NCI-H2227 (cell line): ENCODE measurements at regions not wholly inside any gene's neighbourhood (a gene's known extent, or its start where the extent isn't known, plus 50 kb on each side); places are given as distances from the start of the nearest gene placed in this dataset.

Experiments used
- DNase-seq: peaks from one replicate; lab custom pipeline; 2025; ENCODE audit not compliant: unreplicated experiment; lab: John Stamatoyannopoulos, UW

- DNase-seq: no peak
Observed at GRCh38 chr10:130642926-130643325, 506.7 kb downstream of the GLRX3 start.

GRCh38 chr10:130647341-130647740 lies 511.1 kb downstream of the GLRX3 start:
- DNase-seq: no peak

GRCh38 chr10:130648807-130649206 lies 512.6 kb downstream of the GLRX3 start:
- DNase-seq: no peak

- no peak for DNase-seq
Observed at GRCh38 chr10:130652544-130652943, 516.4 kb downstream of the GLRX3 start.

GRCh38 chr10:130652964-130653578 lies 516.9 kb downstream of the GLRX3 start:
- no peak for DNase-seq

GRCh38 chr10:130654726-130655125 lies 518.5 kb downstream of the GLRX3 start:
- no peak for DNase-seq

- no peak for DNase-seq
Observed at GRCh38 chr10:130655313-130656186, 519.4 kb downstream of the GLRX3 start.

- DNase-seq: no peak
Observed at GRCh38 chr10:130656187-130656575, 520.0 kb downstream of the GLRX3 start.

GRCh38 chr10:130656582-130657133 lies 520.5 kb downstream of the GLRX3 start:
- no peak for DNase-seq

GRCh38 chr10:130658687-130659290 lies 522.6 kb downstream of the GLRX3 start:
- no peak for DNase-seq

GRCh38 chr10:130659528-130659927 lies 523.3 kb downstream of the GLRX3 start:
- DNase-seq: no peak

- DNase-seq: no peak
Observed at GRCh38 chr10:130660266-130660665, 524.1 kb downstream of the GLRX3 start.

GRCh38 chr10:130661419-130661818 lies 525.2 kb downstream of the GLRX3 start:
- no peak for DNase-seq

GRCh38 chr10:130662775-130663174 lies 526.6 kb downstream of the GLRX3 start:
- DNase-seq: no peak

- no peak for DNase-seq
Observed at GRCh38 chr10:130664526-130664925, 528.3 kb downstream of the GLRX3 start.

GRCh38 chr10:130666215-130666614 lies 530.0 kb downstream of the GLRX3 start:
- no peak for DNase-seq

- no peak for DNase-seq
Observed at GRCh38 chr10:130686689-130687300, 550.6 kb downstream of the GLRX3 start.

GRCh38 chr10:130687566-130687965 lies 551.4 kb downstream of the GLRX3 start:
- no peak for DNase-seq

- no peak for DNase-seq
Observed at GRCh38 chr10:130689743-130690626, 553.8 kb downstream of the GLRX3 start.

- no peak for DNase-seq
Observed at GRCh38 chr10:130691776-130692175, 555.6 kb downstream of the GLRX3 start.
